SK-N-MC (cell line): ENCODE measurements at regions not wholly inside any gene's neighbourhood (a gene's known extent, or its start where the extent isn't known, plus 50 kb on each side); places are given as distances from the start of the nearest gene placed in this dataset.

ENCODE experiments used
- EZH2 ChIP-seq: fragments of 200-600 bp; sonication (generic); IDR thresholded peaks from one replicate; pipeline ENCODE4 v1.6.1; 2017; ENCODE audit warnings: antibody characterized with exemption
- POLR2AphosphoS5 ChIP-seq: IDR thresholded peaks from 2 replicates; pipeline ENCODE4 v1.6.1; 2012; ENCODE audit warnings: mild to moderate bottlenecking, low read depth, low read length, borderline replicate concordance

DNA sequence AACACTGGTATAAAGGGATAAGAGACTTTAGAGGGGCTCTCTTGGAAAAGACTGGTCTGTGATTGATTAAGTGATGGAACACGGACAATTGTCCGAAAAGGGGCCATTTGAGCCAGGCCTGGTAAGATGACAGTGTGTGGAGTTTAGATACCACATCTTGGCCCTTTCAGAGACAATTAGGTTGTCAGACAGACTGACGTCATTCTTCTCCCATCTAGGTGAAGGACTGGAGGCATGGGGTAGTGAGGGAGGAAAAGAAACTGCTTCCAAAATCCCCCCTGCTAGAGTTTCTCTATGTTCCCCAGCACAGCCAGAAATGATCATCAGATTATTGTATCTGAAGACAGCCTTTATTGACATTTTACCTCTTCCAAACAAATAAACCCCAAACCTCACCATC lies 84.8 kb upstream of the MYO3A start:
- TF ChIP-seq POLR2AphosphoS5, result no peak
- no peak for TF ChIP-seq EZH2
